ENCODE measurements at regions not wholly inside any gene's neighbourhood (a gene's known extent, or its start where the extent isn't known, plus 50 kb on each side); places are given as distances from the start of the nearest gene placed in this dataset.

GRCh38 chr2:15072836-15073235 is 440.3 kb downstream of the LRATD1 start:
- Mint-ChIP-seq H3K27ac (no peak overlapping the region), H3K27me3 (peaks cover 12% of the 10 kb centered on the region), H3K4me3 (no peak overlapping the region), H3K36me3 (no peaks in the 10 kb centered on the region), H3K4me1 (no peaks in the 10 kb centered on the region), H3K9me3 (peaks cover 0 to 4% (median 0%) of the 10 kb centered on the region in 7 donors)
- Histone ChIP-seq H3K27ac (ENCODE audit: insufficient read depth, low read length, poor library complexity, severe bottlenecking) (no peak overlapping the region), H3K4me3 (ENCODE audit: low read depth, low read length) (no peak overlapping the region), H3K36me3 (ENCODE audit: control insufficient read depth, insufficient read depth, low read length) (no peaks in the 10 kb centered on the region), H3K27me3 (ENCODE audit: control insufficient read depth, insufficient read depth, low read length) (peaks cover 4% of the 10 kb centered on the region), H3K9me3 (ENCODE audit: control insufficient read depth in 2 of 2, low read length in 2 of 2) (no peaks in the 10 kb centered on the region), H3K4me1 (ENCODE audit: control insufficient read depth, insufficient read depth, low read length, poor library complexity, severe bottlenecking) (no peaks in the 10 kb centered on the region)
- ATAC-seq (ENCODE audit: low read depth in 2 of 2) (no peak), DNase-seq (no peak)

DNA sequence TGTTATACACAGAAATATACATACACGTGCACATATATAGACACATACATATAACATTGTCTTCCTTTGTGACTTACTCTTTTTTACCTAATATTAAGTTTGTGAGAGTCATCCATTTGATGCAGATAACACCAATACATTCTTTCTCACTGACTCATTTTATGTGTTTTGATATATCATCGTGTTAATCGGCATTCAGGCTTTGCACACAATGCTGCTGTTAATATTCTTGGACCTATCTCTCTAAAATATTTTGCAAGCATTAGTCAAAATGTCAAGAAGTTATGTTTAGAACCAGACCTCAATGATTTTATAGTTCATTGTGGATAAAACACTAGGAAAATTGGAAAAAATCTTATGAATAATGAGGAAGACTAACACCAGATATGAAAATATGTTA is 441.1 kb downstream of the LRATD1 start:
- Histone ChIP-seq H3K4me3 (ENCODE audit: low read depth, low read length) (no peak overlapping the region), H3K36me3 (ENCODE audit: control insufficient read depth, insufficient read depth, low read length) (no peaks in the 10 kb centered on the region), H3K4me1 (ENCODE audit: control insufficient read depth, insufficient read depth, low read length, poor library complexity, severe bottlenecking) (no peaks in the 10 kb centered on the region), H3K9me3 (ENCODE audit: control insufficient read depth in 2 of 2, low read length in 2 of 2) (no peaks in the 10 kb centered on the region), H3K27me3 (ENCODE audit: control insufficient read depth, insufficient read depth, low read length) (peaks cover 4% of the 10 kb centered on the region), H3K27ac (ENCODE audit: insufficient read depth, low read length, poor library complexity, severe bottlenecking) (no peak overlapping the region)
- Mint-ChIP-seq H3K36me3 (no peaks in the 10 kb centered on the region), H3K9me3 (peaks cover 0 to 4% (median 0%) of the 10 kb centered on the region in 7 donors), H3K4me1 (no peaks in the 10 kb centered on the region), H3K4me3 (no peak overlapping the region), H3K27ac (no peak overlapping the region), H3K27me3 (peaks cover 10% of the 10 kb centered on the region)
- ATAC-seq (ENCODE audit: low read depth in 2 of 2) (no peak), DNase-seq (no peak)

- no peak for ATAC-seq (ENCODE audit: low read depth in 2 of 2)
- Mint-ChIP-seq H3K4me1 (no peaks in the 10 kb centered on the region), H3K36me3 (no peaks in the 10 kb centered on the region), H3K9me3 (peaks cover 0 to 4% (median 0%) of the 10 kb centered on the region in 7 donors), H3K4me3 (no peak overlapping the region), H3K27me3 (peaks cover 8% of the 10 kb centered on the region), H3K27ac (no peak overlapping the region)
- Histone ChIP-seq H3K4me3 (ENCODE audit: low read depth, low read length) (no peak overlapping the region), H3K9me3 (ENCODE audit: control insufficient read depth in 2 of 2, low read length in 2 of 2) (no peaks in the 10 kb centered on the region), H3K36me3 (ENCODE audit: control insufficient read depth, insufficient read depth, low read length) (no peaks in the 10 kb centered on the region), H3K27me3 (ENCODE audit: control insufficient read depth, insufficient read depth, low read length) (peaks cover 4% of the 10 kb centered on the region), H3K27ac (ENCODE audit: insufficient read depth, low read length, poor library complexity, severe bottlenecking) (no peak overlapping the region), H3K4me1 (ENCODE audit: control insufficient read depth, insufficient read depth, low read length, poor library complexity, severe bottlenecking) (no peaks in the 10 kb centered on the region)
- DNase-seq = no peak
Measured at GRCh38 chr2:15074319-15074718, 441.8 kb downstream of the LRATD1 start.

DNA sequence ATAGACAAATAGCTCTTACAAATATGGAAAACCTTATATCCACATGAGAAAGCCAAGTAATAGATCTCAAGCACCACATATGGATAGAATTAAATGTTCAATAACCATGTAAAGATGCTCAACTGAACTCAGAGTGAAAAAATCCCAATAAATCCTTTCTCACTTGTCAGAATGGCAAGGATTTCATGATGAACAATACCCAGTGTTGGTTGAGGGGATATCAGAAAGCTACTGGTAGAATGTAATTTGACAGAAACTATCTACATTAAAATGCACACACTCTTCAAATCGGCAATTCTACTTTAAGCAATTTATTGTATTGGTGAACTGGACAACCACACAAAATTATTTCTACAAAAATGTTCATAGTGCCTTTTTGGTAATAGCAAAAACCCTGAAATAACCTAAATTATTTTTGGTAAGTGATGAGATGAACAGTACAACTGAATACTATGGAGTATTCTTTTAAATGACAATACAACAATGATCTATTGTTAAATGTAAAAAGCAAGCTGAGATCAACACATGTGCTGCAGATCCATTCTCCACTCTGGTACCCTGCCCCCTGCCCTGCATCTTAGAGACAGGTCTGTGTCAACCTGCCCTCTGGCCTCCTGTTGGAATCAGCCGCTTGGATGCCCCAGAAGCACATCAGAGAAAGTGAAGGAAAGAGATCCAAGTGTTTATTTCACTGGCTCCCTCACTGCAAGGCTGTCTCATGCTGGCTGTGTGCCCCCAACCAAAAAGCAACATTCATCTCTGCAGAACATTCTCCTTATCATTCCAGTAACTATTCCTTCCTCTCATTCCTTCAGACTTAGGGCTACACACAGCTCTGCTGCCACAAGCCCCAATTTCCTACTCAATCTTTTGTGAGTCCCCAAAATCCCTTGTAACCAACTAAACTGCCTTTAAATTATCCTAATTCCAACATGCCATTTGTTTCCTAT is 442.5 kb downstream of the LRATD1 start:
- Histone ChIP-seq H3K27ac (ENCODE audit: insufficient read depth, low read length, poor library complexity, severe bottlenecking) (no peak overlapping the region), H3K9me3 (ENCODE audit: control insufficient read depth in 2 of 2, low read length in 2 of 2) (no peaks in the 10 kb centered on the region), H3K27me3 (ENCODE audit: control insufficient read depth, insufficient read depth, low read length) (peaks cover 4% of the 10 kb centered on the region), H3K4me1 (ENCODE audit: control insufficient read depth, insufficient read depth, low read length, poor library complexity, severe bottlenecking) (no peaks in the 10 kb centered on the region), H3K36me3 (ENCODE audit: control insufficient read depth, insufficient read depth, low read length) (no peaks in the 10 kb centered on the region), H3K4me3 (ENCODE audit: low read depth, low read length) (no peak overlapping the region)
- Mint-ChIP-seq H3K36me3 (no peaks in the 10 kb centered on the region), H3K4me1 (no peaks in the 10 kb centered on the region), H3K27ac (no peak overlapping the region), H3K4me3 (no peak overlapping the region), H3K27me3 (peaks cover 5% of the 10 kb centered on the region), H3K9me3 (peaks cover 0 to 4% (median 0%) of the 10 kb centered on the region in 7 donors)
- no peak for DNase-seq
- no peak for ATAC-seq (ENCODE audit: low read depth in 2 of 2)

- H3K27ac Mint-ChIP-seq = no peak overlapping the region
- no peaks in the 10 kb centered on the region for H3K36me3 ChIP-seq (ENCODE audit: control insufficient read depth, insufficient read depth, low read length)
- H3K4me3 ChIP-seq (ENCODE audit: low read depth, low read length) = no peak overlapping the region
- DNase-seq (no peak), ATAC-seq (ENCODE audit: low read depth in 2 of 2) (no peak)
- H3K36me3 Mint-ChIP-seq = no peaks in the 10 kb centered on the region
- H3K4me1 Mint-ChIP-seq = no peaks in the 10 kb centered on the region
- H3K4me1 ChIP-seq (ENCODE audit: control insufficient read depth, insufficient read depth, low read length, poor library complexity, severe bottlenecking) = no peaks in the 10 kb centered on the region
- H3K27me3 Mint-ChIP-seq = peaks cover 9% of the 10 kb centered on the region
- H3K27me3 ChIP-seq (ENCODE audit: control insufficient read depth, insufficient read depth, low read length) = peaks cover 4% of the 10 kb centered on the region
- no peak overlapping the region for H3K4me3 Mint-ChIP-seq
- no peak overlapping the region for H3K27ac ChIP-seq (ENCODE audit: insufficient read depth, low read length, poor library complexity, severe bottlenecking)
- H3K9me3 ChIP-seq (ENCODE audit: control insufficient read depth in 2 of 2, low read length in 2 of 2) = no peaks in the 10 kb centered on the region
- H3K9me3 Mint-ChIP-seq = peaks cover 0 to 3% (median 0%) of the 10 kb centered on the region in 7 donors
Measured at GRCh38 chr2:15076668-15077067, 444.2 kb downstream of the LRATD1 start.

- no peak overlapping the region for H3K27ac ChIP-seq (ENCODE audit: insufficient read depth, low read length, poor library complexity, severe bottlenecking)
- no peak overlapping the region for H3K27ac Mint-ChIP-seq
- no peak overlapping the region for H3K4me3 ChIP-seq (ENCODE audit: low read depth, low read length)
- no peaks in the 10 kb centered on the region for H3K36me3 Mint-ChIP-seq
- no peaks in the 10 kb centered on the region for H3K9me3 ChIP-seq (ENCODE audit: control insufficient read depth in 2 of 2, low read length in 2 of 2)
- ATAC-seq (ENCODE audit: low read depth in 2 of 2) (no peak), DNase-seq (no peak)
- H3K4me1 ChIP-seq (ENCODE audit: control insufficient read depth, insufficient read depth, low read length, poor library complexity, severe bottlenecking) = no peaks in the 10 kb centered on the region
- no peak overlapping the region for H3K4me3 Mint-ChIP-seq
- H3K4me1 Mint-ChIP-seq = no peaks in the 10 kb centered on the region
- H3K27me3 ChIP-seq (ENCODE audit: control insufficient read depth, insufficient read depth, low read length) = peaks cover 2% of the 10 kb centered on the region
- H3K36me3 ChIP-seq (ENCODE audit: control insufficient read depth, insufficient read depth, low read length) = no peaks in the 10 kb centered on the region
- H3K9me3 Mint-ChIP-seq = peaks cover 0 to 3% (median 0%) of the 10 kb centered on the region in 7 donors
- H3K27me3 Mint-ChIP-seq = peaks cover 9% of the 10 kb centered on the region
Measured at GRCh38 chr2:15081356-15081755, 448.8 kb downstream of the LRATD1 start.

DNA sequence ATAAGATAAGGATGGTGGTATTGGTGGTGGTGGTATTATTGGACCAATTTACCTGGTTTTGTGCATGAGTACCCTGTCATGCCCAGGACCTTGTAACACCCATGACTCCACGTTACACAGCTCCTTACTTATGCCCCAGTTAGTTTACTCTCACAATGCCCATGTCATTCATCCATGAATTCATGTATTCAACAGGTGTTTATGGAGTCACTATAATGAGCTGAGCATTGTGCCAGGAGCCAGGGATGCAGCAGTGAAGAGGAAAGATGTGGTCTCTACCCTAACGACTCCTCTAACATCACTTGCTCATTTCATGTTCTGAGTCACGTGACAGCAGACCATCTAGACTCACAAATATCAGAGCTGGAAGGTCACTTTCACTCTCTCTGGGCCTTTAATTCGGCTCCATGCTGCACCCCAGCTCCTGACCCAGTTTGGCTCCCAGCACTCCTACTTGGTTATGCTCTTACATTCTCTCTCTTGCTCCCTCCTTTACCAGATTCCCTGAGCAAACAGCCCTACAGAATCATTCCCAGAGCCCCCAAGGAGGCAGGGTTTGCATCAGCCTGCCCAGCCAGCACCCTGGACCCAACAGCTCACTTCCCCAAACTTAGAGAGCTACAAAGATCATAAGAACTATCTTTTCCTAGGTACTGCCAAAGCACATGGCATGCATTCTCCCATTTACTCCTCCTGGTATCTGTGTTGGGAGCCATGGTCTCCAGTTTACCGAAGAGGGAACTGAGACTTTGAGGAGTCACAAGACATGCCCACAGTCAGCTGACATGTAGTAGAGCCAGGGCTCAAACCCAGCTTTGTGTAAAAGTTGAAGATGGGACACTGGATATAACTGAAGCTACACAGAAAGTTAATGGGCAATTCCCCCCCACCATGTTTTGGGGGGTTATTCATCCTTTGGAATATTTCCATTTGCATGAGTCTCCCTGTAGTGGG is 449.9 kb downstream of the LRATD1 start:
- Mint-ChIP-seq H3K4me1 (no peaks in the 10 kb centered on the region), H3K27ac (peak overlapping the region in 1 of 3 donors; percentile 2), H3K36me3 (no peaks in the 10 kb centered on the region), H3K27me3 (peaks cover 10% of the 10 kb centered on the region), H3K4me3 (no peak overlapping the region), H3K9me3 (peaks cover 0 to 3% (median 0%) of the 10 kb centered on the region in 7 donors)
- no peak for ATAC-seq (ENCODE audit: low read depth in 2 of 2)
- H3K9me3 ChIP-seq (ENCODE audit: control insufficient read depth in 2 of 2, low read length in 2 of 2) = no peaks in the 10 kb centered on the region
- H3K4me3 ChIP-seq (ENCODE audit: low read depth, low read length) = no peak overlapping the region
- no peak overlapping the region for H3K27ac ChIP-seq (ENCODE audit: insufficient read depth, low read length, poor library complexity, severe bottlenecking)
- H3K36me3 ChIP-seq (ENCODE audit: control insufficient read depth, insufficient read depth, low read length) = no peaks in the 10 kb centered on the region
- no peaks in the 10 kb centered on the region for H3K27me3 ChIP-seq (ENCODE audit: control insufficient read depth, insufficient read depth, low read length)
- no peaks in the 10 kb centered on the region for H3K4me1 ChIP-seq (ENCODE audit: control insufficient read depth, insufficient read depth, low read length, poor library complexity, severe bottlenecking)
- DNase-seq = no peak
